ENCODE measurements at regions not wholly inside any gene's neighbourhood (a gene's known extent, or its start where the extent isn't known, plus 50 kb on each side); places are given as distances from the start of the nearest gene placed in this dataset.

DNA sequence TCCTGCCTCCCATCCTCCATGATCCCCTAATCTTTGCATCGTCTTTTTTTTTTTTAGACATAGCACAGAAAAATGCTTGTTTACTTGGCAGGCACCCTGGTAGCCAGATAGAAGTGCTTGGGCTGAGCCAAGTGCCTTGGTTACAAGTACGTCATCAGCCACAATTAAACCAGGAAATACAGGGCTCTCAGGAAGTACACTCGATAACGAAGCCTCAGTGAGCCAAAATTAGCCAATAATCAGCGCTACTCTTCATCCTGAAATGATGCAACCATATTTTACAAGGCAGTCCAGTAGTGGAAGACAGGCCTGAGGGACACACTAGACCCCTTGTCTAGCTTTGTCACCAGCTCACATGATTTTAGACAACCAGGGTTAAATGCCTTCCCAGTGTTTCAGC is 194.0 kb upstream of the NBEA start:
- TF ChIP-seq, protein P1, sequence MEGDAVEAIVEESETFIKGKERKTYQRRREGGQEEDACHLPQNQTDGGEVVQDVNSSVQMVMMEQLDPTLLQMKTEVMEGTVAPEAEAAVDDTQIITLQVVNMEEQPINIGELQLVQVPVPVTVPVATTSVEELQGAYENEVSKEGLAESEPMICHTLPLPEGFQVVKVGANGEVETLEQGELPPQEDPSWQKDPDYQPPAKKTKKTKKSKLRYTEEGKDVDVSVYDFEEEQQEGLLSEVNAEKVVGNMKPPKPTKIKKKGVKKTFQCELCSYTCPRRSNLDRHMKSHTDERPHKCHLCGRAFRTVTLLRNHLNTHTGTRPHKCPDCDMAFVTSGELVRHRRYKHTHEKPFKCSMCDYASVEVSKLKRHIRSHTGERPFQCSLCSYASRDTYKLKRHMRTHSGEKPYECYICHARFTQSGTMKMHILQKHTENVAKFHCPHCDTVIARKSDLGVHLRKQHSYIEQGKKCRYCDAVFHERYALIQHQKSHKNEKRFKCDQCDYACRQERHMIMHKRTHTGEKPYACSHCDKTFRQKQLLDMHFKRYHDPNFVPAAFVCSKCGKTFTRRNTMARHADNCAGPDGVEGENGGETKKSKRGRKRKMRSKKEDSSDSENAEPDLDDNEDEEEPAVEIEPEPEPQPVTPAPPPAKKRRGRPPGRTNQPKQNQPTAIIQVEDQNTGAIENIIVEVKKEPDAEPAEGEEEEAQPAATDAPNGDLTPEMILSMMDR (IDR thresholded peaks at IDR 0.05; ENCODE audit: low read depth, low read length, missing input control), result no peak
- TF ChIP-seq YY1 (IDR thresholded peaks at IDR 0.05), result no peak
- TF ChIP-seq, protein P2, sequence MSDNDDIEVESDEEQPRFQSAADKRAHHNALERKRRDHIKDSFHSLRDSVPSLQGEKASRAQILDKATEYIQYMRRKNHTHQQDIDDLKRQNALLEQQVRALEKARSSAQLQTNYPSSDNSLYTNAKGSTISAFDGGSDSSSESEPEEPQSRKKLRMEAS (IDR thresholded peaks at IDR 0.05), result no peak
- peak in 1 of 2 donors; percentile 35 for TF ChIP-seq RAD21 (IDR thresholded peaks at IDR 0.05)
- TF ChIP-seq EGR1 (IDR thresholded peaks at IDR 0.05; ENCODE audit: low read depth in 2 of 2), result no peak
- TF ChIP-seq, protein P3, sequence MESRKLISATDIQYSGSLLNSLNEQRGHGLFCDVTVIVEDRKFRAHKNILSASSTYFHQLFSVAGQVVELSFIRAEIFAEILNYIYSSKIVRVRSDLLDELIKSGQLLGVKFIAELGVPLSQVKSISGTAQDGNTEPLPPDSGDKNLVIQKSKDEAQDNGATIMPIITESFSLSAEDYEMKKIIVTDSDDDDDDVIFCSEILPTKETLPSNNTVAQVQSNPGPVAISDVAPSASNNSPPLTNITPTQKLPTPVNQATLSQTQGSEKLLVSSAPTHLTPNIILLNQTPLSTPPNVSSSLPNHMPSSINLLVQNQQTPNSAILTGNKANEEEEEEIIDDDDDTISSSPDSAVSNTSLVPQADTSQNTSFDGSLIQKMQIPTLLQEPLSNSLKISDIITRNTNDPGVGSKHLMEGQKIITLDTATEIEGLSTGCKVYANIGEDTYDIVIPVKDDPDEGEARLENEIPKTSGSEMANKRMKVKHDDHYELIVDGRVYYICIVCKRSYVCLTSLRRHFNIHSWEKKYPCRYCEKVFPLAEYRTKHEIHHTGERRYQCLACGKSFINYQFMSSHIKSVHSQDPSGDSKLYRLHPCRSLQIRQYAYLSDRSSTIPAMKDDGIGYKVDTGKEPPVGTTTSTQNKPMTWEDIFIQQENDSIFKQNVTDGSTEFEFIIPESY (IDR thresholded peaks at IDR 0.05), result no peak
- TF ChIP-seq JUND (IDR thresholded peaks at IDR 0.05), result no peak
- TF ChIP-seq, protein P4, sequence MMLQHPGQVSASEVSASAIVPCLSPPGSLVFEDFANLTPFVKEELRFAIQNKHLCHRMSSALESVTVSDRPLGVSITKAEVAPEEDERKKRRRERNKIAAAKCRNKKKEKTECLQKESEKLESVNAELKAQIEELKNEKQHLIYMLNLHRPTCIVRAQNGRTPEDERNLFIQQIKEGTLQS (IDR thresholded peaks at IDR 0.05), result peak; percentile 50
- no peak for TF ChIP-seq HNF4G (IDR thresholded peaks at IDR 0.05)
- TF ChIP-seq RXRA (IDR thresholded peaks at IDR 0.05), result no peak
- TF ChIP-seq, protein P5, sequence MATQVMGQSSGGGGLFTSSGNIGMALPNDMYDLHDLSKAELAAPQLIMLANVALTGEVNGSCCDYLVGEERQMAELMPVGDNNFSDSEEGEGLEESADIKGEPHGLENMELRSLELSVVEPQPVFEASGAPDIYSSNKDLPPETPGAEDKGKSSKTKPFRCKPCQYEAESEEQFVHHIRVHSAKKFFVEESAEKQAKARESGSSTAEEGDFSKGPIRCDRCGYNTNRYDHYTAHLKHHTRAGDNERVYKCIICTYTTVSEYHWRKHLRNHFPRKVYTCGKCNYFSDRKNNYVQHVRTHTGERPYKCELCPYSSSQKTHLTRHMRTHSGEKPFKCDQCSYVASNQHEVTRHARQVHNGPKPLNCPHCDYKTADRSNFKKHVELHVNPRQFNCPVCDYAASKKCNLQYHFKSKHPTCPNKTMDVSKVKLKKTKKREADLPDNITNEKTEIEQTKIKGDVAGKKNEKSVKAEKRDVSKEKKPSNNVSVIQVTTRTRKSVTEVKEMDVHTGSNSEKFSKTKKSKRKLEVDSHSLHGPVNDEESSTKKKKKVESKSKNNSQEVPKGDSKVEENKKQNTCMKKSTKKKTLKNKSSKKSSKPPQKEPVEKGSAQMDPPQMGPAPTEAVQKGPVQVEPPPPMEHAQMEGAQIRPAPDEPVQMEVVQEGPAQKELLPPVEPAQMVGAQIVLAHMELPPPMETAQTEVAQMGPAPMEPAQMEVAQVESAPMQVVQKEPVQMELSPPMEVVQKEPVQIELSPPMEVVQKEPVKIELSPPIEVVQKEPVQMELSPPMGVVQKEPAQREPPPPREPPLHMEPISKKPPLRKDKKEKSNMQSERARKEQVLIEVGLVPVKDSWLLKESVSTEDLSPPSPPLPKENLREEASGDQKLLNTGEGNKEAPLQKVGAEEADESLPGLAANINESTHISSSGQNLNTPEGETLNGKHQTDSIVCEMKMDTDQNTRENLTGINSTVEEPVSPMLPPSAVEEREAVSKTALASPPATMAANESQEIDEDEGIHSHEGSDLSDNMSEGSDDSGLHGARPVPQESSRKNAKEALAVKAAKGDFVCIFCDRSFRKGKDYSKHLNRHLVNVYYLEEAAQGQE (IDR thresholded peaks at IDR 0.05), result no peak
- TF ChIP-seq TAF1 (conservative IDR thresholded peaks at IDR 0.05), result no peak
- peak; percentile 41 for TF ChIP-seq SP1 (IDR thresholded peaks at IDR 0.05)

All from liver (tissue), 3 donors.